NCI-H187 (cell line): ENCODE measurements at regions not wholly inside any gene's neighbourhood (a gene's known extent, or its start where the extent isn't known, plus 50 kb on each side); places are given as distances from the start of the nearest gene placed in this dataset.

ENCODE experiments used
- DNase-seq, 2 experiments: peaks; one replicate each; lab custom pipeline; 2025; lab: John Stamatoyannopoulos, UW

- no peak for DNase-seq
Observed at GRCh38 chr1:4273243-4273642, 373.2 kb upstream of the C1orf174 start.

- no peak for DNase-seq
Observed at GRCh38 chr1:4273747-4274146, 373.7 kb upstream of the C1orf174 start.

- DNase-seq = no peak
Observed at GRCh38 chr1:4275083-4275482, 375.0 kb upstream of the C1orf174 start.

GRCh38 chr1:4276238-4276637 lies 376.2 kb upstream of the C1orf174 start:
- no peak for DNase-seq

- no peak for DNase-seq
Observed at GRCh38 chr1:4277598-4277997, 376.8 kb upstream of the AJAP1 start.

GRCh38 chr1:4284976-4285375 lies 369.4 kb upstream of the AJAP1 start:
- no peak for DNase-seq

GRCh38 chr1:4292861-4293260 lies 361.5 kb upstream of the AJAP1 start:
- DNase-seq = no peak

- DNase-seq = no peak
Observed at GRCh38 chr1:4298361-4299083, 355.9 kb upstream of the AJAP1 start.

- peak in 1 of 2 experiments; percentile 44 for DNase-seq
Observed at GRCh38 chr1:4301007-4301406, 353.4 kb upstream of the AJAP1 start.

- DNase-seq = no peak
Observed at GRCh38 chr1:4303303-4303702, 351.1 kb upstream of the AJAP1 start.

GRCh38 chr1:4305526-4306301 lies 348.7 kb upstream of the AJAP1 start:
- no peak for DNase-seq

GRCh38 chr1:4306559-4307467 lies 347.6 kb upstream of the AJAP1 start:
- DNase-seq = no peak

GRCh38 chr1:4307468-4307845 lies 347.0 kb upstream of the AJAP1 start:
- no peak for DNase-seq

GRCh38 chr1:4307911-4308545 lies 346.4 kb upstream of the AJAP1 start:
- no peak for DNase-seq

- no peak for DNase-seq
Observed at GRCh38 chr1:4308806-4309205, 345.6 kb upstream of the AJAP1 start.

GRCh38 chr1:4309676-4310320 lies 344.6 kb upstream of the AJAP1 start:
- DNase-seq = no peak

- DNase-seq = no peak
Observed at GRCh38 chr1:4310396-4310923, 343.9 kb upstream of the AJAP1 start.

GRCh38 chr1:4312024-4312423 lies 342.4 kb upstream of the AJAP1 start:
- no peak for DNase-seq

- DNase-seq = no peak
Observed at GRCh38 chr1:4315202-4315601, 339.2 kb upstream of the AJAP1 start.

GRCh38 chr1:4317207-4317606 lies 337.2 kb upstream of the AJAP1 start:
- DNase-seq = no peak

GRCh38 chr1:4318720-4319119 lies 335.7 kb upstream of the AJAP1 start:
- DNase-seq = no peak
